ENCODE measurements at regions not wholly inside any gene's neighbourhood (a gene's known extent, or its start where the extent isn't known, plus 50 kb on each side); places are given as distances from the start of the nearest gene placed in this dataset.
A peak's percentile ranks its signal among the peaks of the same experiment; 100 is the strongest.

- TF ChIP-seq CTCF (IDR thresholded peaks at IDR 0.05; ENCODE audit: insufficient read depth, low read length, poor library complexity, severe bottlenecking): peak; percentile 67
- H3K4me3 ChIP-seq (replicated peaks; ENCODE audit: low read depth, low read length): no peak overlapping the region
- H3K27me3 ChIP-seq (replicated peaks; ENCODE audit: control insufficient read depth, insufficient read depth, low read length): no peaks in the 10 kb centered on the region; the same call in 1 of the 2 replicates
- no peaks in the 10 kb centered on the region for H3K36me3 ChIP-seq (ENCODE audit: control insufficient read depth, insufficient read depth, low read length)
- no peak for DNase-seq (ENCODE audit: extremely low read depth, insufficient read length)
Observed at GRCh38 chr4:83771113-83771705, 235.3 kb downstream of the GPAT3 start.

- H3K27me3 ChIP-seq (replicated peaks; ENCODE audit: control insufficient read depth, insufficient read depth, low read length): no peaks in the 10 kb centered on the region; the same call in 1 of the 2 replicates
- H3K36me3 ChIP-seq (ENCODE audit: control insufficient read depth, insufficient read depth, low read length): no peaks in the 10 kb centered on the region
- TF ChIP-seq CTCF (IDR thresholded peaks at IDR 0.05; ENCODE audit: insufficient read depth, low read length, poor library complexity, severe bottlenecking): no peak
- no peak for DNase-seq (ENCODE audit: extremely low read depth, insufficient read length)
- H3K4me3 ChIP-seq (replicated peaks; ENCODE audit: low read depth, low read length): no peak overlapping the region
Observed at GRCh38 chr4:83768146-83768545, 232.2 kb downstream of the GPAT3 start.

- Histone ChIP-seq H3K4me3 (replicated peaks; ENCODE audit: low read depth, low read length) (no peak overlapping the region), H3K36me3 (ENCODE audit: control insufficient read depth, insufficient read depth, low read length) (no peaks in the 10 kb centered on the region), H3K27me3 (replicated peaks; ENCODE audit: control insufficient read depth, insufficient read depth, low read length) (no peaks in the 10 kb centered on the region; the same call in 1 of the 2 replicates)
- no peak for TF ChIP-seq CTCF (IDR thresholded peaks at IDR 0.05; ENCODE audit: insufficient read depth, low read length, poor library complexity, severe bottlenecking)
- DNase-seq (ENCODE audit: extremely low read depth, insufficient read length): no peak
Observed at GRCh38 chr4:83767067-83767466, 231.2 kb downstream of the GPAT3 start.

GRCh38 chr4:83759611-83760010 lies 223.7 kb downstream of the GPAT3 start:
- no peak overlapping the region for H3K4me3 ChIP-seq (replicated peaks; ENCODE audit: low read depth, low read length)
- no peaks in the 10 kb centered on the region for H3K36me3 ChIP-seq (ENCODE audit: control insufficient read depth, insufficient read depth, low read length)
- DNase-seq (ENCODE audit: extremely low read depth, insufficient read length): no peak
- no peaks in the 10 kb centered on the region for H3K27me3 ChIP-seq (replicated peaks; ENCODE audit: control insufficient read depth, insufficient read depth, low read length)
- no peak for TF ChIP-seq CTCF (IDR thresholded peaks at IDR 0.05; ENCODE audit: insufficient read depth, low read length, poor library complexity, severe bottlenecking)

GRCh38 chr4:83758285-83758684 lies 222.4 kb downstream of the GPAT3 start:
- TF ChIP-seq CTCF (IDR thresholded peaks at IDR 0.05; ENCODE audit: insufficient read depth, low read length, poor library complexity, severe bottlenecking): no peak
- no peak overlapping the region for H3K4me3 ChIP-seq (replicated peaks; ENCODE audit: low read depth, low read length)
- no peak for DNase-seq (ENCODE audit: extremely low read depth, insufficient read length)

GRCh38 chr4:83757121-83757621 lies 221.3 kb downstream of the GPAT3 start:
- DNase-seq (ENCODE audit: extremely low read depth, insufficient read length): no peak
- no peak for TF ChIP-seq CTCF (IDR thresholded peaks at IDR 0.05; ENCODE audit: insufficient read depth, low read length, poor library complexity, severe bottlenecking)
- no peak overlapping the region for H3K4me3 ChIP-seq (replicated peaks; ENCODE audit: low read depth, low read length)
- no peaks in the 10 kb centered on the region for H3K27me3 ChIP-seq (replicated peaks; ENCODE audit: control insufficient read depth, insufficient read depth, low read length)
- H3K36me3 ChIP-seq (ENCODE audit: control insufficient read depth, insufficient read depth, low read length): no peaks in the 10 kb centered on the region

More at GRCh38 chr4:83758285-83758684, 222.4 kb downstream of the GPAT3 start:
- Histone ChIP-seq H3K36me3 (ENCODE audit: control insufficient read depth, insufficient read depth, low read length) (no peaks in the 10 kb centered on the region), H3K27me3 (replicated peaks; ENCODE audit: control insufficient read depth, insufficient read depth, low read length) (no peaks in the 10 kb centered on the region)
